ENCODE measurements at regions not wholly inside any gene's neighbourhood (a gene's known extent, or its start where the extent isn't known, plus 50 kb on each side); places are given as distances from the start of the nearest gene placed in this dataset.

GRCh38 chr1:79660129-79660528, 653.6 kb upstream of the ADGRL4 start:
- Histone ChIP-seq H3K4me3 (ENCODE audit: low read depth in 2 of 2, low read length in 2 of 2) (no peak overlapping the region), H3K36me3 (ENCODE audit: control insufficient read depth, insufficient read depth, low read length) (no peaks in the 10 kb centered on the region; the same call in 1 of the 2 replicates), H3K27me3 (ENCODE audit: control insufficient read depth, insufficient read depth, low read length) (no peaks in the 10 kb centered on the region), H3K27ac (ENCODE audit: low read length) (no peak overlapping the region), H3K4me1 (ENCODE audit: control insufficient read depth, insufficient read depth, low read length) (no peaks in the 10 kb centered on the region), H3K9me3 (ENCODE audit: control insufficient read depth, insufficient read depth, low read depth, low read length) (no peaks in the 10 kb centered on the region; the same call in 1 of the 2 replicates)
- TF ChIP-seq CTCF (IDR thresholded peaks at IDR 0.05) (no peak), POLR2AphosphoS5 (IDR thresholded peaks at IDR 0.05; ENCODE audit: low read depth, low read length) (no peak), SIN3A (IDR thresholded peaks at IDR 0.05; ENCODE audit: borderline replicate concordance, insufficient read depth, low read depth, low read length) (no peak), REST (IDR thresholded peaks at IDR 0.05; ENCODE audit: insufficient read depth in 1 of 2, low read depth in 2 of 2, low read length in 1 of 2) (no peak), TCF7L2 (IDR thresholded peaks at IDR 0.05; ENCODE audit: low read depth, low read length) (no peak)
- BruUV-seq (replicated peaks): no TSS peak
- ChIA-PET CTCF (no interaction called here), POLR2A (no interaction called here)
- no peak for DNase-seq (ENCODE audit: low read depth, low spot score)
- in situ Hi-C loops (cut with HindIII; ENCODE audit: low pct_unique_long_range_greater_than_20kb, low sequenced_read_pairs) (no loop called here), intact Hi-C loops (cut with micrococcal nuclease; ENCODE audit: unreplicated experiment) (no loop called here)
- no peak for ATAC-seq

- Histone ChIP-seq H3K9me3 (ENCODE audit: control insufficient read depth, insufficient read depth, low read depth, low read length) (no peaks in the 10 kb centered on the region; the same call in 1 of the 2 replicates), H3K4me1 (ENCODE audit: control insufficient read depth, insufficient read depth, low read length) (no peaks in the 10 kb centered on the region), H3K27me3 (ENCODE audit: control insufficient read depth, insufficient read depth, low read length) (no peaks in the 10 kb centered on the region), H3K27ac (ENCODE audit: low read length) (no peak overlapping the region), H3K36me3 (ENCODE audit: control insufficient read depth, insufficient read depth, low read length) (no peaks in the 10 kb centered on the region; the same call in 1 of the 2 replicates), H3K4me3 (ENCODE audit: low read depth in 2 of 2, low read length in 2 of 2) (no peak overlapping the region)
- DNase-seq (ENCODE audit: low read depth, low spot score): no peak
- TF ChIP-seq REST (IDR thresholded peaks at IDR 0.05; ENCODE audit: insufficient read depth in 1 of 2, low read depth in 2 of 2, low read length in 1 of 2) (no peak), TCF7L2 (IDR thresholded peaks at IDR 0.05; ENCODE audit: low read depth, low read length) (no peak), POLR2AphosphoS5 (IDR thresholded peaks at IDR 0.05; ENCODE audit: low read depth, low read length) (no peak), SIN3A (IDR thresholded peaks at IDR 0.05; ENCODE audit: borderline replicate concordance, insufficient read depth, low read depth, low read length) (no peak), CTCF (IDR thresholded peaks at IDR 0.05) (no peak)
- no peak for ATAC-seq
- ChIA-PET CTCF (no interaction called here), POLR2A (no interaction called here)
- in situ Hi-C loops (cut with HindIII; ENCODE audit: low pct_unique_long_range_greater_than_20kb, low sequenced_read_pairs): no loop called here
- intact Hi-C loops (cut with micrococcal nuclease; ENCODE audit: unreplicated experiment): no loop called here
- BruUV-seq (replicated peaks): no TSS peak
Measured at GRCh38 chr1:79657951-79658658, 651.6 kb upstream of the ADGRL4 start.

Data from Panc1 (cell line).